HG03064 (cell line): ENCODE measurements at regions not wholly inside any gene's neighbourhood (a gene's known extent, or its start where the extent isn't known, plus 50 kb on each side); places are given as distances from the start of the nearest gene placed in this dataset.
"Not testable (repeated sequence)": the region's sequence is repeated elsewhere in the genome, so short reads cannot be mapped to it uniquely, and the experiment has no call there.

Source experiments
- ATAC-seq: cut with Tn5 transposase; IDR thresholded peaks from one replicate; pipeline ENCODE4 v1.9.1; 2021; ENCODE audit warnings: low read depth; ENCODE audit not compliant: unreplicated experiment

- no peak for ATAC-seq
Measured at GRCh38 chr12:47314996-47315395, 235.2 kb upstream of the AMIGO2 start.

- peak; percentile 92 for ATAC-seq
Measured at GRCh38 chr12:47312808-47313426, 233.2 kb upstream of the AMIGO2 start.

- ATAC-seq, result no peak
Measured at GRCh38 chr12:47312147-47312546, 232.4 kb upstream of the AMIGO2 start.

GRCh38 chr12:47311568-47311967, 231.8 kb upstream of the AMIGO2 start:
- no peak for ATAC-seq

GRCh38 chr12:47311010-47311409, 231.3 kb upstream of the AMIGO2 start:
- no peak for ATAC-seq

- no peak for ATAC-seq
Measured at GRCh38 chr12:47308672-47309071, 228.9 kb upstream of the AMIGO2 start.

GRCh38 chr12:47307680-47308399, 228.1 kb upstream of the AMIGO2 start:
- peak; percentile 68 for ATAC-seq

GRCh38 chr12:47306773-47307679, 227.3 kb upstream of the AMIGO2 start:
- not testable (repeated sequence) for ATAC-seq

GRCh38 chr12:47306130-47306529, 226.4 kb upstream of the AMIGO2 start:
- ATAC-seq, result no peak

- no peak for ATAC-seq
Measured at GRCh38 chr12:47305464-47305863, 225.7 kb upstream of the AMIGO2 start.

- ATAC-seq, result no peak
Measured at GRCh38 chr12:47303995-47304560, 224.3 kb upstream of the AMIGO2 start.

- ATAC-seq, result no peak
Measured at GRCh38 chr12:47303207-47303606, 223.4 kb upstream of the AMIGO2 start.

- peak; percentile 73 for ATAC-seq
Measured at GRCh38 chr12:47302111-47302671, 222.4 kb upstream of the AMIGO2 start.

- ATAC-seq, result no peak
Measured at GRCh38 chr12:47299586-47299985, 219.8 kb upstream of the AMIGO2 start.

GRCh38 chr12:47297993-47298392, 218.2 kb upstream of the AMIGO2 start:
- ATAC-seq, result no peak

GRCh38 chr12:47296828-47297227, 217.1 kb upstream of the AMIGO2 start:
- ATAC-seq, result no peak

GRCh38 chr12:47293406-47293805, 213.6 kb upstream of the AMIGO2 start:
- no peak for ATAC-seq

- ATAC-seq, result no peak
Measured at GRCh38 chr12:47286676-47287075, 206.9 kb upstream of the AMIGO2 start.
